GM18861 (cell line): ENCODE measurements at regions not wholly inside any gene's neighbourhood (a gene's known extent, or its start where the extent isn't known, plus 50 kb on each side); places are given as distances from the start of the nearest gene placed in this dataset.
"Not testable (repeated sequence)": the region's sequence is repeated elsewhere in the genome, so short reads cannot be mapped to it uniquely, and the experiment has no call there.

ENCODE experiments used
- ATAC-seq: cut with Tn5 transposase; IDR thresholded peaks from one replicate; pipeline ENCODE4 v1.9.1; 2021; ENCODE audit not compliant: unreplicated experiment

DNA sequence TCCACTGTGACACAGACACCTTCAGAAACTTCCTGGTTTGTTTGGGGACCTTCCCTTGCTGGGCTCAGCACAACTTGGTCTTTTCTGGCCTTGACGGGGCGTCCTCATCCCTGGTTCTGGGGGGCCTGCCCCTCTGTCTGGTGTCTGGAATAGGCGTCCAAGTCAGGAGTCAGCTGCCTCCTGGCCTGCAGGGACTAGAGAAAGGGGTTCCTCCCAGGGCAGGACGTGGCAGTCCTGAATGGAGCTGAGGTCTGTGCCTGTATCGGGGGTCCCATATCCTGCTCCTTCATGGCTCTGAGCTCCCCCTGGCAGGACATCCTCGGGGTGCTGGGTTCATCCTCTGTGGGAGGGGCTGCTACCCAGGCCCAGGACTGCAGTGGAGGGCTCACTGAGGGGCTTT is 384.0 kb downstream of the TMEM121 start:
- ATAC-seq, result no peak

DNA sequence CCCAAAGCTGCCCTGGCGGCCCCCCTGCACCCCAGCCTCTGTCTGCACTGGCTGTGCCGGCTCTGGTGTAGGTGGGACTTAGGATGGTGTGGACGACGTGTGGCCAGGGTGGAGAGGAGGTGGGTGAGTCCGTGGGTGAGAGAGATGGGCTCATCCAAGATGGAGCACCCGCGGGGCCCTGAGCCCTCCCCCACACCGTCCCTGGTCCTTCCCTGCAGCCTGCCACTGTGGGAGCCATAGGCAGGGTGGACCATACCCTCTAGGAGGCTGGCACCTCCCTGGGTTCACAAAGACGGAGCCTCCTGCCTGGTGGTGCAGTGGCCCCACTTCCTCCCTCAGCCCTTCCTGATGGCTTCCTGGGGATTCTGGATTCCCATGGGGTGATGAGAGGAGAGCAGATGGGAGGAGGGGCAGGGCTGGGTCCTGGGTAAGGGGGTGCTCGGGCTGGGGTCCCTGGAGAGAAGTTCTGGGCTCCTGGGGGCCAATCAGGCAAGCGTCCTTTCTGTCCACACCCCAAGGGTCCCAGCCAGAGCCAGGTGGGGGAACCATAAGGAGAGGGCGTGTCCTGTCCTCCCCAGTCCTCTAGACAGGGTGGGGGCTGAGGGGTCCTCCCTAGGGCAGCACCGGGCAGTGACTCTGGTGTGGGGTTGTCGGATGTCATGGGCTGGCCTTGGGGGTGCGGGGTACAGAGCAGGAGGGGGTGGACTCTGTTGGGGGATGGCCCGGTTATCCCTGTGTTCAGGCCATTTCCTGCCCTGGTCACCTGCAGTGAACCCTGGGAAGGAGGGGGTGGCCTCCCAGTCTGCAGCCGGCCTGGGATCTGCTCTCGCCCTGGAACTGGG is 384.8 kb downstream of the TMEM121 start:
- ATAC-seq, result no peak

GRCh38 chr14:105911848-105912292 is 385.5 kb downstream of the TMEM121 start:
- ATAC-seq, result not testable (repeated sequence)

GRCh38 chr14:105912641-105913180 is 386.3 kb downstream of the TMEM121 start:
- ATAC-seq, result no peak

DNA sequence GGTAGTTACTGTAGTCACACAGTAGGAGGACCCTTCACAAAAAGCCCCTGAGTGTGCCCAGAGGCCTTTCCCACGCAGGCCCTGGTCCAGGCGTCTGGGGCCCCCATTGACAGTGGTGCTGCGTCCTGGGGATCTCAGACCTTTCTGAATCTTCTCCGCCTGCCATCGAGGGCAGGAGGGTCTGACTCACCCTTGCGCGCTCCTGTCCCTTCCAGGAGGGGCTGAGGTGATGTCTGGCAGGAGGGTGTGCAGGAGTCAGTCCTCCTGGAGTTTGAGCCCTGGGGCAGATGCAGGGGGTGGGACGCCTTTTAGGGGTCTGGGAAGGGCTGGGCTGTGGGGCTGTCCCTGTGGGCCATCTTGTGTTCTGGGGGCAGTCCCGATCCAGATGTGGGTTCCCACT is 386.8 kb downstream of the TMEM121 start:
- no peak for ATAC-seq

GRCh38 chr14:105913861-105914260 is 387.5 kb downstream of the TMEM121 start:
- ATAC-seq, result no peak

DNA sequence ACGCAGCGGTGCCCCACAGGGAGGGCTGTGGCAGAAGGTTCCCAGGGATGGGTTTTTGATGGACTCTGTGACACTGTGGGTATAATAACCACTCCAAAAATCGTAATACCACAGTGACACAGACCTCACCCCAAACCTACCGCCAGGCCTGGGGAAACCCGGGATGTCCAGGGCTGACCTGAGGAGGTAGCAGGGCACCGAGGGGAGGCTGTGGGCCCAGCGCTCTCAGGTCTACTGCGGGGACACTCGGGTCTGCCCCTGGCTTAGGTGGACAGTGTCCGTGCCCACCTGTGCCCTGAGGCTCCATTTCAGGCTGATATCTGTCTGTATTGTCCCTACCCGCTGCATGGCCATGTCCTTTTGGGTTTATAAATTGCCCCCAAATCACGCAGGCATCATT is 387.9 kb downstream of the TMEM121 start:
- ATAC-seq, result not testable (repeated sequence)

DNA sequence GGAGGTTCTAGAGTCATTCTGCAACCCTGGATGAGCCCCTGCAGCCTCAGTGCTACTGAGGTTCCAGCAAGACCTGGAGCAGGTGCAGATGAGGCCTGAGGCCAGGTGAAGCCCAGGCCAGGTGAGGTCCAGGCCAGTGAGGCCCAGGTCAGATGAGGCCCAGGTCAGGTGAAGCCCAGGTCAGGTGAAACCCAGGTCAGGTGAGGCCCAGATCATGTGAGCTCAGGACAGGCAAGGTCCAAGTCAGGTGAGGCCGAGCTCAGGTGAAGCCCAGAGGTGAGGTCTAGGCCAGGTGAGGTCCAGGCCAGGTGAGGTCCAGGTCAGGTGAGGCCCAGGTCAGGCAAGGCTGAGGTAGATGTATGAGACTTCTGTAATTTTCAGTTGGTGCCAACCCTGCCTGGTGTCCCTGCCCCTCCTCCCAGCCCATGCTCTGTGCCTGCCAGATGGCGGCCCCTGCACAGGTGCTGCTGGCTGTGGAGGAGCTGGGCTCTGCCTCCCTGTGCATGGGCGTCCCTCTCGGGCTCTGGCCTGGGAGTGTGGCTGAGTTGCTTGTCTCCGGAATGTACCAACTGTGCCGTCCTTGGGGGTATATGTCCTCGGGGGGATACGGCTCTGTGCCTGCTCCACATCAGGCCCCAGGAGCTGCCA is 388.5 kb downstream of the TMEM121 start:
- no peak for ATAC-seq

GRCh38 chr14:105915546-105915945 is 389.2 kb downstream of the TMEM121 start:
- ATAC-seq, result not testable (repeated sequence)

DNA sequence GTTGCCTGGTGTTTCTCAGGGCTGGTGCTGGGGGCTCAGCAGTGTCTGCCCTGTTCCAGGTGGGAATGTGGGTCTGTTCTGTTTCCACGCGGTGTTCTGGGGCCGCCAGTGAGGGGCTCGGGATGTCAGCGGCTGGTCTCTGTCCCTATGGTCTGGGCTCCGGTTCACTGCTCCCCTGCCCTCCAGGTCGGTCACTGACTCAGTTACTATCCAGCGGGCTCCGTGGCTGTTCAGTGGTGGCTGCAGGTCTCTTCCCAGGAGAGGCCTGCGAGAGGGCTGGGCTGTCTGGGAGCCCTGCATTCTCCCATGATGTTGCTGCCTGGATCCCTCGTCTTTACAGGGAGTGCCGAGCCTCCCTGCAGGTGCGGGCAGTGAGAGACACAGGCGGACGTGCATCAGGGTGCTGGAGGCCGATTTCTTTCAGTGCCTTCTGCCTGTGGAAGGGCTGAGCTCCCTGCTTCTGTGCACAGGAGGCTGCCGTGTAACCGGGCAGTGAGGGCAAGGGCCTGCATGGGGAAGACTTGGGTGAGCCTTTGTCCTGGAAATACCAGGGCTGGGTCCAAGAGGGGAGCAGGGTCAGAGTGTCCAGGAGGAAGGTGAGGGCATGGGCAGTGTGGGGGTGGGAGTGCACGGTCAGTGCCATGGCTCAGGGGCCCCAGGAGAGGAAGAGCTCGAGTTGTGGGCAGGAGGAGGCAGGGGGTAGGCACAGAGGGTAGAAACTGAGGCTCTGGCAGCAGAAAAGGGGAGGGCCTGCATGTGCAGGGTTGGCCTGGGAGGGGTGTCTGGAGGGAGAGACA is 391.0 kb downstream of the TMEM121 start:
- not testable (repeated sequence) for ATAC-seq

GRCh38 chr14:105917933-105918436 is 391.6 kb downstream of the TMEM121 start:
- ATAC-seq, result no peak

GRCh38 chr14:105918496-105919262 is 392.3 kb downstream of the TMEM121 start:
- ATAC-seq, result no peak

- no peak for ATAC-seq
These were observed 393.2 kb downstream of the TMEM121 start for GRCh38 chr14:105919458-105920150.

GRCh38 chr14:105920151-105920700 is 393.8 kb downstream of the TMEM121 start:
- ATAC-seq, result not testable (repeated sequence)

- not testable (repeated sequence) for ATAC-seq
These were observed 394.7 kb downstream of the TMEM121 start for GRCh38 chr14:105920803-105921755.

GRCh38 chr14:105921781-105922180 is 395.4 kb downstream of the TMEM121 start:
- not testable (repeated sequence) for ATAC-seq

DNA sequence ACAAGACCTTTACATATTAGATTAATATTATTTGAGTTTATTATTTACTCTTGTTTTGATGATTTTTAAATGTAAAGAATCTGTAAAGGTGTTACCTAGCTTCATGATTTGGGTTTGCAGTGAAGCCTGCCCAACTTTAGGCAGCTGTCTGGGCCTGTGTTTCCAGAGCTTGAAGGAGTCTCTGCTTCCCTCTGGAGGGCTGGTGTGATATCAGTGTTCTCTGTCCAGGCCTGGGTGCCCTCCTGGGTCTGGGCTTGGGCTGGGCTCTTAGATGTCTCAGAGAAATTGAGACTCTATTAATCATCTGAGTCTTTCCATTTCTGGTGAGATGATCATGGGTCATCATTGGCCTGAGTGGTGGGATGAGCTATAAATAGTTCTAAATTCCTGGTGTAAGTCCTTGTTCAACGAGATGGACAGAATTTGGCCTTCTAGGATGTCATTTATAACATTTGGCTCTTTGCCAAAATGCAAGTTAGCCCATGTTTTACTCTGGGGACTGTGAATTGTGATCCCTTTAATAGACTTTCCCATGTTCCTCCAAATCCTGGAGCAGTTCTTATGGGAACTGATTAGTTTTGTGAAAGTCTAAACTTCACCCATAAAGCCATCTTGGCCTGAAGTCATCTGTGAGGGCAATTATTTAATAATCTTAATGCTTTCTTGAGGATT is 397.3 kb downstream of the TMEM121 start:
- not testable (repeated sequence) for ATAC-seq
